ENCODE measurements at regions not wholly inside any gene's neighbourhood (a gene's known extent, or its start where the extent isn't known, plus 50 kb on each side); places are given as distances from the start of the nearest gene placed in this dataset.
"Not testable (repeated sequence)": the region's sequence is repeated elsewhere in the genome, so short reads cannot be mapped to it uniquely, and the experiment has no call there.

- DNase-seq: no peak
Observed at GRCh38 chr5:127133071-127133470, 59.8 kb upstream of the C5orf63 start.

GRCh38 chr5:127136908-127137307 is 63.6 kb upstream of the C5orf63 start:
- no peak for DNase-seq

GRCh38 chr5:127143722-127144121 is 70.4 kb upstream of the C5orf63 start:
- no peak for DNase-seq

DNA sequence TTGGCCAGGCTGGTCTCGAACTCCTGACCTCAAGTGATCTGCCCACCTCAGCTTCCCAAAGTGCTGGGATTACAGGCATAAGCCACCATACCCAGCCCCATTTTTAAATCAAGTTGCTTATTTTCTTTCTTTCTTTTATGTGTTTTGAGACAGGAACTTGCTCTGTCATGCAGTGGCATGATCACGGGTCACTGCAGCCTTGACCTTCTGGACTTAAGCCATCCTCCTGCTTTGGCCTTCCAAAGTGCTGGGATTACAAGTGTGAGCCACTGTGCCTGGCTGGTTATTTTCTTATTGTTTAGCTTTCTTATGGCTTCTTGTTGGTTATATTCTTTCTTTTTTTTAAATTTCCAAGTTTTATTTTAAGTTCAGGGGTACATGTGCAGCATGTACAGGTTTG is 79.7 kb upstream of the C5orf63 start:
- DNase-seq: no peak

- DNase-seq: no peak
Observed at GRCh38 chr5:127153521-127153920, 80.2 kb upstream of the C5orf63 start.

DNA sequence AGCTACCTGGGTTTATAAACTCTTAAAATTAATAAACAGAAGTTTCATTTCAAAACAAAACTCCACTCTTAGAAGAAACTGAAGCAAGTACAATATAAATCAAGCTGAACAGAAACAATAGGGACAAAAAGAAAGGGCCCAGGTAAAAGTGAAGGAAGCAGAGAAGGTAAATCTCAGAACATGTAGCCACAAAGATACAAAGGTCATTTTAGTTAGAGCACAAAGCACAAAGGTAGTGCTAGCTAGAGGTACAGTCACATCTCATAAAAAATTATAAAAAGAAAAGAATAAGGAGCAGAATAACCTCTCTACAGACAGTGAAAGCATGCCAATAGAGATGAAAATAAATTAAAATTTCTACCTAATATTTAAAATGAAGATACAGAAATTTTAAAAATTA is 90.4 kb upstream of the C5orf63 start:
- DNase-seq: no peak

GRCh38 chr5:127170918-127171600 is 97.8 kb upstream of the C5orf63 start:
- DNase-seq: no peak

DNA sequence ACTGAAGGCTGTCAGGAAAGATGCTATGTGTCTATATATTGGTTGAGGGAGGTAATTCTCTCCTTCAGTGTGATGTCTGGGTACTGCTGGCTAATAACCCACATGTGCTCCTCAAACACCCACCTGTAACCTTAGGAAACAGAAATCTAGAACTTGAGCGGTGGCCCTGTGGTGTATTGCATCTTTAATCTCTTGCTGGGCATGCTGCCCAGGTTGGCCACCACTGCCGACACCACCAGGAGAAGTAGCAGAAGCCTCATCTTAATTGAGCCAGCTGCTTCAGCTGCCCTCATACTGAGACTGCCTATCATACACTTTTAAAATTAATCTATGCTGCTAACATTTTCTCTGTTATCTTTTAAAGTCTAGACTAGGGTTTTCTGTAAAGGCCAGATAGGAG is 103.5 kb upstream of the C5orf63 start:
- DNase-seq: no peak

DNA sequence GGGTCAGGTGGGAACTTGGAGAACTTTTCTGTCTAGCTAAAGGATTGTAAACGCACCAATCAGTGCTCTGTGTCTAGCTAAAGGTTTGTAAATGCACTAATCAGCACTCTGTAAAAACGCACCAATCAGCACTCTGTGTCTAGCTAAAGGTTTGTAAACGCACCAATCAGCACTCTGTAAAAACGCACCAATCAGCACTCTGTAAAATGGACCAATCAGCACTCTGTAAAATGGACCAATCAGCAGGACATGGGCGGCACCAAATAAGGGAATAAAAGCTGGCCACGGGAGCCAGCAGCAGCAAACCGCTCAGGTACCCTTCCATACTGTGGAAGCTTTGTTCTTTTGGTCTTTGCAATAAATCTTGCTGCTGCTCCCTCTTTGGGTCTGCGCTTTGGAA is 108.0 kb upstream of the MEGF10 start:
- DNase-seq: not testable (repeated sequence)

GRCh38 chr5:127183332-127183731 is 107.3 kb upstream of the MEGF10 start:
- DNase-seq: no peak

DNA sequence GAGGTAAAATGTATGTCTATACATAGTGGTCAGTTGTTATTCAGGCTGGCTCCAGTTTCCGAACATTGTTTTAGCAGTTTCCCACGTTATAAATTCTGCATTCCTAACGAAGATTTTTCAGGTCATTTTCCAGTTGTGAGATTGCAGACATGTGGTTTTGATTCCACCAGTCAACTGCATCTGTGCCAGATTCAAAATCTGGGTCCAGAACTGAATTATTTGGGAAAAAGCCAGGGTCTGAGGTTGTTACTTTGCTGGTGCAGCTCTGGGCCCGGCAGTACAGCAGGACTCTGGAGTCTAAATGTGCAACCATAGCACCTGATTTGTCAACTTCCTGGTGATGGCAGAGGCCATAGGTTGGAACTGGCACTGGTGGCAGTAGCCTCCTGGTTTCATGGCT is 105.7 kb upstream of the MEGF10 start:
- DNase-seq: peak; percentile 50

DNA sequence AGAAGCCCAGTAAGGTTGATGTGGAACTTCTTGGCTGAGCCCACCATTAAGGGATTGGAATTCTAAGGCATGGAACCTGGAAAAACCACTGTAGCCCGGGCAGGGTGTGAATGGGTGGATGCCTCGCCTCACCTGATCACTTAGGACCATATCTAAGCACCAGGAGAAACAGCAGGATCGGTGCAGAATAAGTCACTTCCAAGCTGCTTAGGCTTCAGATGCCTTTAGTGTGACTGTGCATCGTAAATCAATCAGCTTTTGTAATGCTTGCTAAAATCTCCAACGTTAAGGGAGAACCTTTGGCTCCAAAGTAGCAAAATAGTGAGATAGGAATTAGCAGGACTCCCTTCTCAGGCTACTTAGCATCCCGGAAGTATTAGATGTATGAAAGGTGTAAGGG is 103.9 kb upstream of the MEGF10 start:
- DNase-seq: no peak

DNA sequence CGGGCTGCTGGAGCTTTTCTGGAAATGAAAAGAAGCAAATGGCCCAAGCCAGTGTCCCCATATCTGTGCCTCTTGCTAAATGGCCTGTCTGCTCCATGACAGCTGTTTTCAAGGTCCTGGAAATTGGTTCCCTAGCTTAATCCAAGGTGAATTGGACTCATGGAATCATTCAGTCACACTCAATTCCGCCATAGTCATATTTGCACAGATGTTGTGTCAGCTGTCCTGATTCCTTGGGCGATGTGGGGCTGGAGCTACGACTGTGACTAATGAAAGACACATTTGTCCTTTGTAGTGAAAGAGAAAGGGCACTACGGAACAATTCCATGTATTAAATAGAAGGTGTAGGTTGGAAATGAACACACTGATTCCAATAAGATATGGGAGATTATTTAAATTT is 102.9 kb upstream of the MEGF10 start:
- DNase-seq: peak; percentile 23

- no peak for DNase-seq
Observed at GRCh38 chr5:127192150-127192549, 98.4 kb upstream of the MEGF10 start.

- no peak for DNase-seq
Observed at GRCh38 chr5:127192836-127193338, 97.7 kb upstream of the MEGF10 start.

DNA sequence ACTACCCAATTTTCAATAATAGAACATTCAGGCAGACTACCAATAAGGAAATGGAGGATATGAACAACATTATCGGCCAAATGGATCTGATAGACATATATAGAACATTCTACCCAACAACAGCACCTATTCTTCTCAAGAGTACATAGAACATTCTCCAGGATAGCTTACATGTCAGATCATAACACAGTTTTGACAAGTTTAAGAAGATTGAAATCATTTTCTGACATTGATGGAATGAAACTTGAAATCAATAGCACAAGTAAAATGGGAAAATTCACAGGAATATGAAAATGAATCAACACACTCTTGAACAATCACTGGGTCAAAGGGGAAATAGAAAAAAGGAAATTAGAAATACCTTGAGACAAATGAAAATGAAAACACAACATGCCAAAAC is 94.6 kb upstream of the MEGF10 start:
- DNase-seq: no peak

DNA sequence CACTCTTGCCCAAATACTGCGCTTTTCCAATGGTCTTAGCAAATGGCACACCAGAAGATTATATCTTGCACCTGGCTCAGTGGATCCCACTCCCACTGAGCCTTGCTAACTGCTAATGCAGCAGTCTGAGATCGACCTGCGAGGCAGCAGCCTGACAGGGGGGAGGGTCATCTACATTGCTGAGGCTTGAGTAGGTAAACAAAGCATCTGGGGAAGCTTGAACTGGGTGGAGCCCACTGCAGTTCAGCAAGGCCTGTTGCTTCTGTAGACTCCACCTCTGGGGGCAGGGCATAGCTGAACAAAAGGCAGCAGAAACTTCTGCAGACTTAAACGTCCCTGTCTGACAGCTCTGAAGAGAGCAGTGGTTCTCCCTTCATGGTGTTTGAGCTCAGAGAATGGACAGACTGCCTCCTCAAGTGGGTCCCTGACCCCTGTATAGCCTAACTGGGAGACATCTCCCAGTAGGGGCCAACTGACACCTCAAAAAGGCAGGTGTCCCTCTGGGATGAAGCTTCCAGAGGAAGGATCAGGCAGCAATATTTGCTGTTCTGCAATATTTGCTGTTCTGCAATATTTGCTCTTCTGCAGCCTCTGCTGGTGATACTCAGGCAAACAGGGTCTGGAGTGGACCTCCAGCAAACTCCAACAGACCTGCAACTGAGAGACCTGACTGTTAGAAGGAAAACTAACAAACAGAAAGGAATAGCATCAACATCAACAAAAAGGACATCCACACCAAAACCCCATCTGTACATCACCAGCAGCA is 93.0 kb upstream of the MEGF10 start:
- not testable (repeated sequence) for DNase-seq

- not testable (repeated sequence) for DNase-seq
Observed at GRCh38 chr5:127202738-127203137, 87.9 kb upstream of the MEGF10 start.

- DNase-seq: no peak
Observed at GRCh38 chr5:127203818-127204217, 86.8 kb upstream of the MEGF10 start.

- DNase-seq: no peak
Observed at GRCh38 chr5:127205147-127205546, 85.4 kb upstream of the MEGF10 start.

DNA sequence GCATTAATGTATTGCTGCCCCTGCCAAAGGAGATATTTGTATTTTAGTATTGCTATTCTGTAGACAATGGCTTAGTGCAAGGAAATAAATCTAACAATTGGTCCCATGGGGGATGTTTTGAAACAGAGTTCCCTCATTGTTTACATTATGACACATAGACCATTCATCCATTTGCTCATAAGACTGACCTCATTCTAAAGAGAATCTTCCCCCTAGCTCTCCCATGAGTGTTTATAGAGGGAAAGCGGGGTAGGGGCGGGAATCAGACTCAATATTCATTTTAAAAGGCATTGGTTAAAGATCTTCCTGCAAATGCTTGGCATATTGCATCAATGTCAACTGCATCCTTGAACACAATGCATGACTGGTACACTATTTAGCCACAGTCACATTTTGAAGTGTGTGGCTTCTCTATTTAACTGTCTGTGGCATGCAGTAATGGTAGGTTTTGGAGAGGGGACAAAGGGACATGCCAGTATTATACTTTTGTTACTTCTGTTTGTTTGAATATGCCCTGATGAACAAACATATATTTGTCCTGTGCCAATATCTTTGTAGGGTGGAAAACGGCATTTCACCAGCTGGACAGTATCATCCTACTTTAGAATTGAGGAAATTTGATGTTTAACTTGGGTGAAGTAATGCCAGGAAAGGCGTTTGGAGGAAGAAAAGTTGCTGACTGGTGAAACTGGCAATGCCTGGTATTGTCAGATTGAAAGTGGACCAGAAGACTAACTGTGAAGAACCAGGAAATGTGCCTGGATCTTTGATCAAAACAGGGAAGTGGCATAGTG is 84.1 kb upstream of the MEGF10 start:
- DNase-seq: peak; percentile 41

DNA sequence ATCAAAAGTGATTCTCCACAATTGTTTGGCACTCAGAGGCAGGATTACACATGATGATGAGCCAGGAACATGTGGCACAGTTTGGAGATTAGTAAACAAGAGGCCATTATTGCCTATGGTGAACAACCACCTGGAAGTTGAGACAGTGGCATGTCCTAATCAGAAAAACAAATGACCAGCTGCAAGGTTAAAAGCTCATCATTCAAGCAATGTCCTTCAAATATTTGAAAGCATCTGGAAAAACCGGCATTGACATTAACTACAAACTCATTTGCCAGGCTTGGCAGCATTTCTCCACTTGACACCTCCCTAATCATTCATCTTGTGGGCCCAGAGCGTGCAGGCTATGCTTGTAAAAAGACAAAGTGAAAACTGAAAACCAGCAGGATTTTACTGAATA is 80.6 kb upstream of the MEGF10 start:
- no peak for DNase-seq

- DNase-seq: no peak
Observed at GRCh38 chr5:127213231-127213630, 77.4 kb upstream of the MEGF10 start.

Data from muscle of arm (tissue), 1 donor.